HEK293 (cell line): ENCODE measurements at regions not wholly inside any gene's neighbourhood (a gene's known extent, or its start where the extent isn't known, plus 50 kb on each side); places are given as distances from the start of the nearest gene placed in this dataset.
A peak's percentile ranks its signal among the peaks of the same experiment; 100 is the strongest.

Source experiments
- CTCF ChIA-PET: fragments of 350-600 bp; formaldehyde crosslinking; extraction: SDS; loops from one replicate; lab custom pipeline; 2021; ENCODE audit warnings: antibody characterized with exemption; lab: Yijun Ruan, JAX
- POLR2A ChIA-PET: fragments of 300-600 bp; formaldehyde crosslinking; extraction: SDS; loops from one replicate; lab custom pipeline; 2020; ENCODE audit warnings: antibody characterized with exemption, inconsistent platforms; lab: Yijun Ruan, JAX
- H3K27ac ChIP-seq: fragments of 200-500 bp; sonication (Bioruptor generic); 2 replicates; pipeline ENCODE4 v1.5.1; 2014; ENCODE audit warnings: low read depth, low read length, control low read depth, inconsistent platforms; ENCODE audit errors: extremely low read depth
- H3K36me3 ChIP-seq, 2 experiments: fragments of 200-500 bp in 1 of 2; sonication (Bioruptor generic) in 1 of 2; 1 replicate in 1 of 2; 2 replicates in 1 of 2; pipeline ENCODE4 v1.5.1; 2014 to 2017; ENCODE audit warnings: inconsistent platforms in 2 of 2, low read length in 2 of 2; ENCODE audit not compliant: control insufficient read depth in 2 of 2, insufficient read depth in 1 of 2
- H3K4me1 ChIP-seq: fragments of 200-500 bp; sonication (Bioruptor generic); 2 replicates; pipeline ENCODE4 v1.5.1; 2014; ENCODE audit warnings: mild to moderate bottlenecking, low read length, inconsistent platforms; ENCODE audit not compliant: control insufficient read depth, insufficient read depth
- H3K4me3 ChIP-seq: 2 replicates; pipeline ENCODE4 v1.5.1; 2011; ENCODE audit warnings: low read depth, mild to moderate bottlenecking, control low read depth, low read length, moderate library complexity
- H3K9me3 ChIP-seq: fragments of 200-500 bp; sonication (Bioruptor generic); 2 replicates; pipeline ENCODE4 v1.5.1; 2014; ENCODE audit warnings: low read depth, low read length, inconsistent platforms; ENCODE audit not compliant: control insufficient read depth, insufficient read depth
- BCL11B ChIP-seq: fragments of 450-650 bp; formaldehyde crosslinking; IDR thresholded peaks from 2 replicates; pipeline ENCODE4 v1.5.1; 2016; ENCODE audit warnings: low read depth, missing biosample characterization, missing genetic modification characterization
- EGR2 ChIP-seq: fragments of 450-650 bp; formaldehyde crosslinking; IDR thresholded peaks from 2 replicates; pipeline ENCODE4 v1.5.1; 2016; ENCODE audit warnings: low read depth, missing biosample characterization, missing genetic modification characterization
- SALL2 ChIP-seq: fragments of 450-650 bp; formaldehyde crosslinking; IDR thresholded peaks from 2 replicates; pipeline ENCODE4 v1.5.0; 2017; ENCODE audit warnings: missing biosample characterization, mild to moderate bottlenecking, missing genetic modification characterization, borderline replicate concordance
- YY2 ChIP-seq: fragments of 450-650 bp; formaldehyde crosslinking; IDR thresholded peaks from 2 replicates; pipeline ENCODE4 v1.5.1; 2016; ENCODE audit warnings: missing biosample characterization, missing genetic modification characterization
- ZFP69B ChIP-seq: fragments of 450-650 bp; formaldehyde crosslinking; IDR thresholded peaks from 2 replicates; pipeline ENCODE4 v1.5.1; 2016; ENCODE audit warnings: missing biosample characterization, missing genetic modification characterization
- ZNF202 ChIP-seq: fragments of 450-650 bp; formaldehyde crosslinking; IDR thresholded peaks from 2 replicates; pipeline ENCODE4 v1.5.1; 2016; ENCODE audit warnings: missing biosample characterization, missing genetic modification characterization, borderline replicate concordance
- ZNF211 ChIP-seq: fragments of 450-650 bp; formaldehyde crosslinking; IDR thresholded peaks from 2 replicates; pipeline ENCODE4 v1.5.1; 2016; ENCODE audit warnings: low read depth, missing biosample characterization, missing genetic modification characterization
- ZNF214 ChIP-seq: fragments of 450-650 bp; formaldehyde crosslinking; IDR thresholded peaks from 2 replicates; pipeline ENCODE4 v1.5.1; 2017; ENCODE audit warnings: missing biosample characterization, mild to moderate bottlenecking, missing genetic modification characterization, borderline replicate concordance
- ZNF223 ChIP-seq: fragments of 450-650 bp; formaldehyde crosslinking; IDR thresholded peaks from 2 replicates; pipeline ENCODE4 v1.5.1; 2016; ENCODE audit warnings: missing biosample characterization, missing genetic modification characterization
- ZNF394 ChIP-seq: fragments of 450-650 bp; formaldehyde crosslinking; IDR thresholded peaks from 2 replicates; pipeline ENCODE4 v1.5.1; 2016; ENCODE audit warnings: missing biosample characterization, missing genetic modification characterization, mild to moderate bottlenecking, moderate library complexity, borderline replicate concordance
- ZNF521 ChIP-seq: fragments of 450-650 bp; formaldehyde crosslinking; IDR thresholded peaks from 2 replicates; pipeline ENCODE4 v1.5.1; 2017; ENCODE audit warnings: missing biosample characterization, mild to moderate bottlenecking, missing genetic modification characterization
- ZNF677 ChIP-seq: fragments of 450-650 bp; IDR thresholded peaks from 2 replicates; pipeline ENCODE4 v1.5.0; 2018; ENCODE audit warnings: missing biosample characterization, mild to moderate bottlenecking, missing genetic modification characterization, moderate library complexity
- ZNF830 ChIP-seq: fragments of 450-650 bp; IDR thresholded peaks from 2 replicates; pipeline ENCODE4 v1.5.0; 2018; ENCODE audit warnings: missing biosample characterization, missing genetic modification characterization, low read depth, mild to moderate bottlenecking, moderate library complexity
- TF ChIP-seq, protein P1 (sequence below): fragments of 450-650 bp; formaldehyde crosslinking; IDR thresholded peaks from 2 replicates; pipeline ENCODE4 v1.5.0; 2017; ENCODE audit warnings: missing biosample characterization, missing genetic modification characterization, borderline replicate concordance
- TF ChIP-seq, protein P2 (sequence below): fragments of 450-650 bp; formaldehyde crosslinking; IDR thresholded peaks from 2 replicates; pipeline ENCODE4 v1.5.1; 2016; ENCODE audit warnings: missing biosample characterization, missing genetic modification characterization
- TF ChIP-seq, protein P3 (sequence below): fragments of 450-650 bp; formaldehyde crosslinking; IDR thresholded peaks from 2 replicates; pipeline ENCODE4 v1.5.1; 2016; ENCODE audit warnings: missing biosample characterization, missing genetic modification characterization
- TF ChIP-seq, protein P4 (sequence below): fragments of 450-650 bp; formaldehyde crosslinking; IDR thresholded peaks from 2 replicates; pipeline ENCODE4 v1.5.1; 2016; ENCODE audit warnings: missing biosample characterization, missing genetic modification characterization

DNA sequence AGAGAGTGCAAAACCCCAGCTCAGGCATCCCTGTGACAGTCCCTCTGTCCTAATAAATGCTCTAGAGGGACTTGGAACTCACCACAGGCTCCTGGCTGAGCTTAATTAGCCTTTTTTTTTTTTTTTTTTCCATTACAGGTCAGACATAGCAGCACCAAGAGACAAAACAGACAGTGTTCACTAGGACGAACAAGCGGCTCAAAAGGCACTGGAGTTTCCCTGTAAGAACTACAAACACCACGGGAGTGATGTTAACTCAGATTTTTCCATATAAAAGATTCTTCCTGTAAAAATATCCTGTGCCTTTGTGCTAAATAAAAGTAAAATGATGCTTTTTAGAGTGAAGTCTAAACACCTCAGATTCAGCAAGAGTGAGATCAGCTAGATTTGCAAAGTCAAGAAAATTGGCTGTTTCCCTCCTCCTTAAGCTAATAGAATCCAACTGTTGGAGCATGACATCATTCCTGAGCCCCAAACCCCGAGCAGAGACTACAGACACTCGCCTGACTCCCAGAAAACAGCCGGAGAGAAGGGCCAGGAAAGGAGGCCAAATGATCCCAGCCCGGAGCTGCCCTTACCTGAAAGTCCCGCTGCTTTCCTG is 101.0 kb upstream of the AKIP1 start (continued):
- no peak for TF ChIP-seq ZNF223 (tag by site-specific recombination)
- TF ChIP-seq EGR2 (tag by site-specific recombination), result no peak

DNA sequence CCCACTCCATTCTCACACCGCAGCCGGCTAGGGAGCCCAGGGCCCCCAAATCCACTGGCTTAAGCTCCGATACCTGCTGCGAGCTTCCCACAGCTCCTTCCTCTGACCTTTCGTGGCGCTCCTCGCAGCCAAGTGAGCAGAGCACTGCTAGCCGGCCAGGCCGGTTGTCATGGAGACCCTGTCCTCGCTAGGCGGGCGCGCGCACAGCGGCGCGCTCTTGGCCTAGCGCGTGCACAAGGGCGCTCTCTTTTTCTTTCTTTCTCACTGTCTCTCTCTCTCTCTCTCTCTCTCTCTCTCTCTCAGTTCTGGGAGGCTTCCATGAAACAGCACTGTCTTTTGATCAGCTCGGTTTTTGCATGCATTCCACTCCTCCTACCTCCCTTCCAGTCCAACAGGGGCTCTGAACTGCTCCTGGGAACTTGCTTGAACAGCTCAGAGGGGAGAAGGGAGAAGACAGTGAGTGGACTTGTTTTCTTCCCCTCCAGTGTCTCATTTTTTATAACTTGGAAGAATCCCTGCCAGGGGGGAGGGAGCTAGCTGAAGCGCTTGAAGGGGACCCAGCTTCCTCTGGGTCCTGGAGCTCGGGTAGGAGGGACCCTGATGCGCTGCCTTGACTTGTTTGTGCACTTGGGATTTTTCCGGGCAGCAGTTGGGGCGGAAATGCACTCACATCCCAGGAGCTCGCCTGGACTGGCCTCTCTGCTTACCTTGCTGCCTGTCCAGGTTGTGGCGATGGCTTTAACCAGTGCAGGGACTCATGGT is 100.3 kb upstream of the AKIP1 start:
- no peak overlapping the region for H3K27ac ChIP-seq
- no peaks in the 10 kb centered on the region for H3K36me3 ChIP-seq
- ChIA-PET POLR2A (interaction anchor here (0.5 to 2.3 kb wide), 6 partner anchors 15 to 758 kb away, joined by 3 to 16 read pairs (median 4); partner anchors contain the start of genes RPL27A and TRIM66), CTCF (interaction anchor here (0.6 to 0.8 kb wide), 3 partner anchors 9 to 26 kb away, joined by 3 to 5 read pairs (median 5); no protein-coding TSS in a partner anchor)
- no peaks in the 10 kb centered on the region for H3K9me3 ChIP-seq
- TF ChIP-seq ZNF214 (tag by site-specific recombination), result no peak
- no peak for TF ChIP-seq ZNF202 (tag by site-specific recombination)
- TF ChIP-seq ZNF211 (tag by site-specific recombination), result no peak
- TF ChIP-seq SALL2 (tag by site-specific recombination), result no peak
- no peak for TF ChIP-seq ZNF830 (tag by site-specific recombination)
- TF ChIP-seq ZFP69B (tag by site-specific recombination), result no peak
- TF ChIP-seq, protein P1, sequence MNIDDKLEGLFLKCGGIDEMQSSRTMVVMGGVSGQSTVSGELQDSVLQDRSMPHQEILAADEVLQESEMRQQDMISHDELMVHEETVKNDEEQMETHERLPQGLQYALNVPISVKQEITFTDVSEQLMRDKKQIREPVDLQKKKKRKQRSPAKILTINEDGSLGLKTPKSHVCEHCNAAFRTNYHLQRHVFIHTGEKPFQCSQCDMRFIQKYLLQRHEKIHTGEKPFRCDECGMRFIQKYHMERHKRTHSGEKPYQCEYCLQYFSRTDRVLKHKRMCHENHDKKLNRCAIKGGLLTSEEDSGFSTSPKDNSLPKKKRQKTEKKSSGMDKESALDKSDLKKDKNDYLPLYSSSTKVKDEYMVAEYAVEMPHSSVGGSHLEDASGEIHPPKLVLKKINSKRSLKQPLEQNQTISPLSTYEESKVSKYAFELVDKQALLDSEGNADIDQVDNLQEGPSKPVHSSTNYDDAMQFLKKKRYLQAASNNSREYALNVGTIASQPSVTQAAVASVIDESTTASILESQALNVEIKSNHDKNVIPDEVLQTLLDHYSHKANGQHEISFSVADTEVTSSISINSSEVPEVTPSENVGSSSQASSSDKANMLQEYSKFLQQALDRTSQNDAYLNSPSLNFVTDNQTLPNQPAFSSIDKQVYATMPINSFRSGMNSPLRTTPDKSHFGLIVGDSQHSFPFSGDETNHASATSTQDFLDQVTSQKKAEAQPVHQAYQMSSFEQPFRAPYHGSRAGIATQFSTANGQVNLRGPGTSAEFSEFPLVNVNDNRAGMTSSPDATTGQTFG (tag by site-specific recombination), result no peak
- TF ChIP-seq, protein P2, sequence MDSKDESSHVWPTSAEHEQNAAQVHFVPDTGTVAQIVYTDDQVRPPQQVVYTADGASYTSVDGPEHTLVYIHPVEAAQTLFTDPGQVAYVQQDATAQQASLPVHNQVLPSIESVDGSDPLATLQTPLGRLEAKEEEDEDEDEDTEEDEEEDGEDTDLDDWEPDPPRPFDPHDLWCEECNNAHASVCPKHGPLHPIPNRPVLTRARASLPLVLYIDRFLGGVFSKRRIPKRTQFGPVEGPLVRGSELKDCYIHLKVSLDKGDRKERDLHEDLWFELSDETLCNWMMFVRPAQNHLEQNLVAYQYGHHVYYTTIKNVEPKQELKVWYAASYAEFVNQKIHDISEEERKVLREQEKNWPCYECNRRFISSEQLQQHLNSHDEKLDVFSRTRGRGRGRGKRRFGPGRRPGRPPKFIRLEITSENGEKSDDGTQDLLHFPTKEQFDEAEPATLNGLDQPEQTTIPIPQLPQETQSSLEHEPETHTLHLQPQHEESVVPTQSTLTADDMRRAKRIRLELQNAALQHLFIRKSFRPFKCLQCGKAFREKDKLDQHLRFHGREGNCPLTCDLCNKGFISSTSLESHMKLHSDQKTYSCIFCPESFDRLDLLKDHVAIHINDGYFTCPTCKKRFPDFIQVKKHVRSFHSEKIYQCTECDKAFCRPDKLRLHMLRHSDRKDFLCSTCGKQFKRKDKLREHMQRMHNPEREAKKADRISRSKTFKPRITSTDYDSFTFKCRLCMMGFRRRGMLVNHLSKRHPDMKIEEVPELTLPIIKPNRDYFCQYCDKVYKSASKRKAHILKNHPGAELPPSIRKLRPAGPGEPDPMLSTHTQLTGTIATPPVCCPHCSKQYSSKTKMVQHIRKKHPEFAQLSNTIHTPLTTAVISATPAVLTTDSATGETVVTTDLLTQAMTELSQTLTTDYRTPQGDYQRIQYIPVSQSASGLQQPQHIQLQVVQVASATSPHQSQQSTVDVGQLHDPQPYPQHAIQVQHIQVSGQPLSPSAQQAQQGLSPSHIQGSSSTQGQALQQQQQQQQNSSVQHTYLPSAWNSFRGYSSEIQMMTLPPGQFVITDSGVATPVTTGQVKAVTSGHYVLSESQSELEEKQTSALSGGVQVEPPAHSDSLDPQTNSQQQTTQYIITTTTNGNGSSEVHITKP (tag by site-specific recombination), result no peak
- no peak for TF ChIP-seq YY2 (tag by site-specific recombination)
- no peak for TF ChIP-seq BCL11B
- TF ChIP-seq ZNF677 (tag by site-specific recombination), result no peak
- no peak for TF ChIP-seq ZNF394
- TF ChIP-seq EGR2 (tag by site-specific recombination), result no peak
- no peak for TF ChIP-seq ZNF521 (tag by site-specific recombination)
- TF ChIP-seq, protein P3, sequence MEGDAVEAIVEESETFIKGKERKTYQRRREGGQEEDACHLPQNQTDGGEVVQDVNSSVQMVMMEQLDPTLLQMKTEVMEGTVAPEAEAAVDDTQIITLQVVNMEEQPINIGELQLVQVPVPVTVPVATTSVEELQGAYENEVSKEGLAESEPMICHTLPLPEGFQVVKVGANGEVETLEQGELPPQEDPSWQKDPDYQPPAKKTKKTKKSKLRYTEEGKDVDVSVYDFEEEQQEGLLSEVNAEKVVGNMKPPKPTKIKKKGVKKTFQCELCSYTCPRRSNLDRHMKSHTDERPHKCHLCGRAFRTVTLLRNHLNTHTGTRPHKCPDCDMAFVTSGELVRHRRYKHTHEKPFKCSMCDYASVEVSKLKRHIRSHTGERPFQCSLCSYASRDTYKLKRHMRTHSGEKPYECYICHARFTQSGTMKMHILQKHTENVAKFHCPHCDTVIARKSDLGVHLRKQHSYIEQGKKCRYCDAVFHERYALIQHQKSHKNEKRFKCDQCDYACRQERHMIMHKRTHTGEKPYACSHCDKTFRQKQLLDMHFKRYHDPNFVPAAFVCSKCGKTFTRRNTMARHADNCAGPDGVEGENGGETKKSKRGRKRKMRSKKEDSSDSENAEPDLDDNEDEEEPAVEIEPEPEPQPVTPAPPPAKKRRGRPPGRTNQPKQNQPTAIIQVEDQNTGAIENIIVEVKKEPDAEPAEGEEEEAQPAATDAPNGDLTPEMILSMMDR (tag by site-specific recombination), result no peak
- TF ChIP-seq, protein P4, sequence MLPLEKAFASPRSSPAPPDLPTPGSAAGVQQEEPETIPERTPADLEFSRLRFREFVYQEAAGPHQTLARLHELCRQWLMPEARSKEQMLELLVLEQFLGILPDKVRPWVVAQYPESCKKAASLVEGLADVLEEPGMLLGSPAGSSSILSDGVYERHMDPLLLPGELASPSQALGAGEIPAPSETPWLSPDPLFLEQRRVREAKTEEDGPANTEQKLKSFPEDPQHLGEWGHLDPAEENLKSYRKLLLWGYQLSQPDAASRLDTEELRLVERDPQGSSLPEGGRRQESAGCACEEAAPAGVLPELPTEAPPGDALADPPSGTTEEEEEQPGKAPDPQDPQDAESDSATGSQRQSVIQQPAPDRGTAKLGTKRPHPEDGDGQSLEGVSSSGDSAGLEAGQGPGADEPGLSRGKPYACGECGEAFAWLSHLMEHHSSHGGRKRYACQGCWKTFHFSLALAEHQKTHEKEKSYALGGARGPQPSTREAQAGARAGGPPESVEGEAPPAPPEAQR, result no peak
- no peaks in the 10 kb centered on the region for H3K4me1 ChIP-seq
- H3K4me3 ChIP-seq, result peak overlapping the region; percentile 47
